Amniotic stem cell (primary cell): ENCODE measurements at regions not wholly inside any gene's neighbourhood (a gene's known extent, or its start where the extent isn't known, plus 50 kb on each side); places are given as distances from the start of the nearest gene placed in this dataset.
"Not testable (repeated sequence)": the region's sequence is repeated elsewhere in the genome, so short reads cannot be mapped to it uniquely, and the experiment has no call there.

ENCODE experiments used
- DNase-seq: peaks from one replicate; lab custom pipeline; 2025; lab: John Stamatoyannopoulos, UW

GRCh38 chr7:94174375-94174774, 170.2 kb upstream of the BET1 start:
- no peak for DNase-seq

GRCh38 chr7:94174956-94175355, 170.8 kb upstream of the BET1 start:
- no peak for DNase-seq

- DNase-seq = no peak
Measured at GRCh38 chr7:94176694-94177200, 172.6 kb upstream of the BET1 start.

- no peak for DNase-seq
Measured at GRCh38 chr7:94177441-94177840, 173.3 kb upstream of the BET1 start.

- no peak for DNase-seq
Measured at GRCh38 chr7:94178230-94178629, 174.1 kb upstream of the BET1 start.

- DNase-seq = no peak
Measured at GRCh38 chr7:94179466-94179865, 175.3 kb upstream of the BET1 start.

- peak; percentile 53 for DNase-seq
Measured at GRCh38 chr7:94182066-94182465, 177.9 kb upstream of the BET1 start.

- DNase-seq = no peak
Measured at GRCh38 chr7:94182721-94183120, 178.6 kb upstream of the BET1 start.

GRCh38 chr7:94183289-94183749, 179.2 kb upstream of the BET1 start:
- DNase-seq = peak; percentile 90

GRCh38 chr7:94183891-94184290, 179.7 kb upstream of the BET1 start:
- no peak for DNase-seq

- DNase-seq = no peak
Measured at GRCh38 chr7:94188350-94188749, 184.2 kb upstream of the BET1 start.

- DNase-seq = peak; percentile 76
Measured at GRCh38 chr7:94190599-94191061, 186.5 kb upstream of the BET1 start.

GRCh38 chr7:94194426-94194825, 190.3 kb upstream of the BET1 start:
- DNase-seq = not testable (repeated sequence)

GRCh38 chr7:94195201-94195600, 191.0 kb upstream of the BET1 start:
- DNase-seq = no peak

- DNase-seq = no peak
Measured at GRCh38 chr7:94195813-94196212, 191.7 kb upstream of the BET1 start.

GRCh38 chr7:94205529-94205928, 189.2 kb upstream of the COL1A2 start:
- DNase-seq = no peak

GRCh38 chr7:94206295-94206694, 188.4 kb upstream of the COL1A2 start:
- no peak for DNase-seq

GRCh38 chr7:94212160-94212559, 182.5 kb upstream of the COL1A2 start:
- DNase-seq = no peak

GRCh38 chr7:94216944-94217461, 177.7 kb upstream of the COL1A2 start:
- DNase-seq = no peak

GRCh38 chr7:94217766-94218165, 176.9 kb upstream of the COL1A2 start:
- DNase-seq = no peak

- DNase-seq = no peak
Measured at GRCh38 chr7:94222516-94222915, 172.2 kb upstream of the COL1A2 start.

- peak; percentile 31 for DNase-seq
Measured at GRCh38 chr7:94223375-94224084, 171.2 kb upstream of the COL1A2 start.

- DNase-seq = no peak
Measured at GRCh38 chr7:94228223-94228622, 166.5 kb upstream of the COL1A2 start.

GRCh38 chr7:94228678-94229077, 166.0 kb upstream of the COL1A2 start:
- no peak for DNase-seq
